ENCODE measurements at regions not wholly inside any gene's neighbourhood (a gene's known extent, or its start where the extent isn't known, plus 50 kb on each side); places are given as distances from the start of the nearest gene placed in this dataset.

DNA sequence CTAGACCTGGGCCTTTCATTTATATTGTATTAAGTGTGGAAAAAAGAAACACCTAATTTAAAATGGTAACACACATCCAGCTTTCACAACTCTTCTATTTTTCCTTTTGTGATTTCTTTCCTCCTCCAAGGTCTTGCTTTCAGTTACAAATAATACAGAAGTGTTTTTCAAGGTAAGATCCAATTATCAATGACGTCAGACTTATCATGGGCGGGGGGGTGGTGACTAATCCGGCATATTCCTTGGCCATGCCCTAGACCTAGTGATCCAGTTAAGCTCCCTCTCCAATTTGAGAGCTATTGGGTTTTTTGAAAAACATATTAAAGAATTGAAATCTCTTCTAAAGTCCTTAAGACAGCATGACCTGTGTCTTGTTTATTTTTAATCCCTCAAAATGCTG is 669.9 kb upstream of the NR5A2 start:
- H3K36me3 ChIP-seq (ENCODE audit: insufficient read depth, low read length): no peaks in the 10 kb centered on the region
- H3K4me3 ChIP-seq (ENCODE audit: low read length): no peak overlapping the region
- H3K9ac ChIP-seq (ENCODE audit: low read depth, low read length): no peak overlapping the region
- no peaks in the 10 kb centered on the region for H3K27me3 ChIP-seq (ENCODE audit: control insufficient read depth, insufficient read depth, low read length)
- no peak overlapping the region for H3K4me2 ChIP-seq (ENCODE audit: low read length)
- no peaks in the 10 kb centered on the region for H3K9me3 ChIP-seq (replicated peaks; ENCODE audit: low read length)
- no peaks in the 10 kb centered on the region for H3K4me1 ChIP-seq (ENCODE audit: control insufficient read depth, insufficient read depth, low read length)

DNA sequence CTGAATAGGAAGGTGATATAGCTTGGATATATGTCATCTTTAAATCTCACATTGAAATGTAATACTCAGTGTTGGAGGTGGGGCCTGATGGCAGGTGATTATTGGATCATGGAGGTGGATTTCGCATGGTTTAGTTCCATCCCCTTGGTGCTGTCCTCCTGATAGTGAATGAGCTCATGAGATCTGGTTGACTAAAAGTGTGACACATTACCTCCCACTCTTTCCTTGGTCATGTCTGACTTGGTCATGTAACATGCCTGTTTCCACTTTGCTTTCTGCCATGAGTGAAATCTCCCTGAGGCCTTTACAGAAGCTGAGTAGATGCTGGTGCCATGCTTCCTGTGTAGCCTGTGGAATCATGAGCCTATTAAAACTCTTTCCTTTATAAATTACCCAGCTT is 664.5 kb upstream of the NR5A2 start:
- Histone ChIP-seq H3K9ac (ENCODE audit: low read depth, low read length) (no peak overlapping the region), H3K4me3 (ENCODE audit: low read length) (no peak overlapping the region), H3K27me3 (ENCODE audit: control insufficient read depth, insufficient read depth, low read length) (no peaks in the 10 kb centered on the region), H3K36me3 (ENCODE audit: insufficient read depth, low read length) (no peaks in the 10 kb centered on the region), H3K4me1 (ENCODE audit: control insufficient read depth, insufficient read depth, low read length) (no peaks in the 10 kb centered on the region), H3K9me3 (replicated peaks; ENCODE audit: low read length) (no peaks in the 10 kb centered on the region), H3K4me2 (ENCODE audit: low read length) (no peak overlapping the region)

DNA sequence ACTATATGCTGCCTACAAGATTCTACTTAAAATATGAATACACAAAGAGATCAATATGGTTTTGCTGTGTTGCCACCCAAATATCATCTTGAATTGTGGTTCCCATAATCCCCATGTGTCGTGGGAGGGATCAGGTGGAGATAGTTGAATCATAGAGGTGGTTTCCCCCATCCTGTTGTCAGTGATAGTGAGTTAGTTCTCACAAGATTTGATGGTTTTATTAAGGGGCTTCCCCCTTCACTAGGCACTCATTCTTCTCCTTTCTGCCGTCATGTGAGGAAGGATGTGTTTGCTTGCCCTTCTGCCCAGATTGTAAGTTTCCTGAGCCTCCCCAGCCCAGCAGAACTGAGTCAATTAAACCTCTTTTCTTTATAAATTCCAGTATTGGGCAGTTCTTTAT is 654.4 kb upstream of the NR5A2 start:
- H3K36me3 ChIP-seq (ENCODE audit: insufficient read depth, low read length): no peaks in the 10 kb centered on the region
- no peaks in the 10 kb centered on the region for H3K9me3 ChIP-seq (replicated peaks; ENCODE audit: low read length)
- no peak overlapping the region for H3K4me3 ChIP-seq (ENCODE audit: low read length)
- H3K4me1 ChIP-seq (ENCODE audit: control insufficient read depth, insufficient read depth, low read length): no peaks in the 10 kb centered on the region
- no peak overlapping the region for H3K4me2 ChIP-seq (ENCODE audit: low read length)
- H3K9ac ChIP-seq (ENCODE audit: low read depth, low read length): no peak overlapping the region
- H3K27me3 ChIP-seq (ENCODE audit: control insufficient read depth, insufficient read depth, low read length): no peaks in the 10 kb centered on the region

DNA sequence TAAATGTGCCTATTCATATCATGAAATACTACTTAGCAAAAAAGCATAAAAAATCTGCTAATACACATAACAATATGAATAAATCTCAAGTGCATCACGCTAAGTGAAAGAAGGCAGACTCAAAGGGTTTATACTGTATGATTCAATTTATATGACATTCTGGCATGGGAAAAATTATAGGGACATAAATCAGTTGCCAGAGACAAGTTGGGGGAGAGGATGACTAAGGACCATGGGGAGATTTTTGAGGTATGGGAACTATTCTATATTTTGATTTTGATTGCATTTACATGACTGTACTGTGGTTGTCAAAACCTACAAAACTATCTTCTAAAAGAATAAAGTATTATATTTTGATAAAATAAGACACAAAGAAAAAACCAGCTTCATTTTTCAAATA is 650.3 kb upstream of the NR5A2 start:
- Histone ChIP-seq H3K4me3 (ENCODE audit: low read length) (no peak overlapping the region), H3K4me1 (ENCODE audit: control insufficient read depth, insufficient read depth, low read length) (no peaks in the 10 kb centered on the region), H3K27me3 (ENCODE audit: control insufficient read depth, insufficient read depth, low read length) (no peaks in the 10 kb centered on the region), H3K36me3 (ENCODE audit: insufficient read depth, low read length) (no peaks in the 10 kb centered on the region), H3K4me2 (ENCODE audit: low read length) (no peak overlapping the region), H3K9ac (ENCODE audit: low read depth, low read length) (no peak overlapping the region), H3K9me3 (replicated peaks; ENCODE audit: low read length) (no peaks in the 10 kb centered on the region)

DNA sequence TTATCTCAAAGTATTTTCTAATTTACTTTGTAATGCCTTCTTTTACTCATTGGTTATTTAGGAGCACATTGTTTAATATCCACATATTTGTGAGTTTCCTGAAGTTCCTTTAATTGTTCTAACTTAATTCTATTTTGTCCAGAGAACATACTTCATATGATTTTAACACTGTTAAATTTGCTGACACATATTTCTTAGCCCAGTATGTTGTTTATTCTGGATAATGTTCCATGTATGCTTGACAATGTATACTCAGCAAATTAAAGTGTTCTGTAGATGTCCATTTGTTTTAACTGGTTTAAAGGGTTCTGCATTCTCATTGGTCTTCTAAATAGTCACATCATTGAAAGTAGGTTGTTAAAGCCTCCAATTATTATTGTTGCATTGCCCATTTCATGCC is 643.7 kb upstream of the NR5A2 start:
- H3K9me3 ChIP-seq (replicated peaks; ENCODE audit: low read length): no peaks in the 10 kb centered on the region
- H3K27me3 ChIP-seq (ENCODE audit: control insufficient read depth, insufficient read depth, low read length): no peaks in the 10 kb centered on the region
- H3K4me2 ChIP-seq (ENCODE audit: low read length): no peak overlapping the region
- H3K4me1 ChIP-seq (ENCODE audit: control insufficient read depth, insufficient read depth, low read length): no peaks in the 10 kb centered on the region
- H3K36me3 ChIP-seq (ENCODE audit: insufficient read depth, low read length): no peaks in the 10 kb centered on the region
- H3K9ac ChIP-seq (ENCODE audit: low read depth, low read length): no peak overlapping the region
- H3K4me3 ChIP-seq (ENCODE audit: low read length): no peak overlapping the region

DNA sequence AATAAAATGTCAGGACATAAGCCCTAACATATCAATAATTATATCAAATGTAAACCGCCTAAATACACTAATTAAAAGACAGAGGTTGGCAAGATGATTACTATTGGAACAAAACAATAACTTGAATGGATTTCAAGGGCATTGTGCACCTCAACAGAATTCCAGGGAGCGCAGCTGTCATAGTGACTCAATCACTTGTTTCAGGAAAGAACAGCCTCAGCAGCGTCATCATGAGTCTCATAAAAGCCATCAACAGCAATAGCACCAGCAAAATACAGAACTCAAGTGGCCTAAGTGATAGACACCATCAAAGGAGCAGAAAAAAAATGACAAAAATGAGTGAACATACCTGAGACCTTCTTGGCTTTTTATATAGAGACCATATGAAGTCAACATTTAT is 632.7 kb upstream of the NR5A2 start:
- H3K4me2 ChIP-seq (ENCODE audit: low read length): no peak overlapping the region
- no peak overlapping the region for H3K4me3 ChIP-seq (ENCODE audit: low read length)
- no peaks in the 10 kb centered on the region for H3K36me3 ChIP-seq (ENCODE audit: insufficient read depth, low read length)
- H3K4me1 ChIP-seq (ENCODE audit: control insufficient read depth, insufficient read depth, low read length): no peaks in the 10 kb centered on the region
- no peak overlapping the region for H3K9ac ChIP-seq (ENCODE audit: low read depth, low read length)
- no peaks in the 10 kb centered on the region for H3K27me3 ChIP-seq (ENCODE audit: control insufficient read depth, insufficient read depth, low read length)
- no peaks in the 10 kb centered on the region for H3K9me3 ChIP-seq (replicated peaks; ENCODE audit: low read length)

DNA sequence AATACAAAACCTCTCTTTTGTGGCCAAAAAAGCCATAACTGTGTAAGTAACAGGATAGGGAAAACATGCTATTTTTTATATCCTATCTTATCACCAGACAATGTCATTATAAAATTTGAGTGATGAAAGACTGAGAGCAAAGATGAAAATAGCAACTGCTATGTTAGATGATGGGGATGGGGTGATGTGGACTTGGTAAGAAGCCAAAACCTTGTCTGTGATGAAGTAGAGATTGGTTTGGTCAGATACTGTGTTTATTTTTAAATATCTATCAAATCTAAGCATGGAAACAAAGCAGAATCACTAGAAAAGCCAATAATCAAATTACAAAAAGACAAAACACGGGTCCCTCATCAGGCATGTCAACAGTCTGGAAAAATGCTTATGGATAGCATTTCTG is 631.1 kb upstream of the NR5A2 start:
- Histone ChIP-seq H3K4me3 (ENCODE audit: low read length) (no peak overlapping the region), H3K9me3 (replicated peaks; ENCODE audit: low read length) (no peaks in the 10 kb centered on the region), H3K36me3 (ENCODE audit: insufficient read depth, low read length) (no peaks in the 10 kb centered on the region), H3K27me3 (ENCODE audit: control insufficient read depth, insufficient read depth, low read length) (no peaks in the 10 kb centered on the region), H3K4me1 (ENCODE audit: control insufficient read depth, insufficient read depth, low read length) (no peaks in the 10 kb centered on the region), H3K4me2 (ENCODE audit: low read length) (no peak overlapping the region), H3K9ac (ENCODE audit: low read depth, low read length) (no peak overlapping the region)

DNA sequence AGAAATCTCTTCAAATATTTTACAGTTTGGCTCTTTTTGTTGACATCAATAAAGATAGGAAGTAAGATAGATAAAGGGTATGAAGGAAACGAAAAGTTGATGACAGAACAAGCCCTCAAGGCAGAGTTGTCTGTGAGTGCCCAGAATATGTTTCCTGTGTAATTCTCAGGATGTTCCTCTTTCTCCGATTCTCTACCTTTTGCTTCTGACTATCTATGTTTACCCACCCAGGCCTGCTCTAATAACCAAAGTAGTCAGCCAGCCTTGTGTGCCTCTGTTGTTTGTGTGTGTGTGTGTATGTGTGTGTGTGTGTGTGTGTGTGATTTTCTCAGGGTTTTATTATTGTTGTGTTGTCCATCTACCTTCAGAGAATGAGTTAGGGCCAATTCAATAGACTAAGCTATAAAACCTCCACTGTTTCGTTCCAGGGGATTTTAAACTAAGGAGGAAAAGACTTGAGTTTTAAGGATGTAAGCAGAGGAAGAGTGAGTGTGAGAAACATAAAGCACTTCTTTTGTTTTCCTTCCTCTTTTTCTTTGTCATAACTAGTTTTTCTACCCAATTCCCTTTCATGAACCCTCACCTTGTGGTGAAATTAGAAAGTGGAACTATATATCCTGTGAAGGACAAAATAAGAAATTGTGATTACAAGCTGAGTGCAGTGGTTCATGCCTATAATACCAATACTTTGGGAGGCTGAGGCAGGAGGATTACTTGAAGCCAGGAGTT is 627.4 kb upstream of the NR5A2 start:
- Histone ChIP-seq H3K27me3 (ENCODE audit: control insufficient read depth, insufficient read depth, low read length) (no peaks in the 10 kb centered on the region), H3K4me2 (ENCODE audit: low read length) (no peak overlapping the region), H3K36me3 (ENCODE audit: insufficient read depth, low read length) (no peaks in the 10 kb centered on the region), H3K4me3 (ENCODE audit: low read length) (no peak overlapping the region), H3K4me1 (ENCODE audit: control insufficient read depth, insufficient read depth, low read length) (peaks cover 10% of the 10 kb centered on the region), H3K9me3 (replicated peaks; ENCODE audit: low read length) (no peaks in the 10 kb centered on the region), H3K9ac (ENCODE audit: low read depth, low read length) (no peak overlapping the region)

DNA sequence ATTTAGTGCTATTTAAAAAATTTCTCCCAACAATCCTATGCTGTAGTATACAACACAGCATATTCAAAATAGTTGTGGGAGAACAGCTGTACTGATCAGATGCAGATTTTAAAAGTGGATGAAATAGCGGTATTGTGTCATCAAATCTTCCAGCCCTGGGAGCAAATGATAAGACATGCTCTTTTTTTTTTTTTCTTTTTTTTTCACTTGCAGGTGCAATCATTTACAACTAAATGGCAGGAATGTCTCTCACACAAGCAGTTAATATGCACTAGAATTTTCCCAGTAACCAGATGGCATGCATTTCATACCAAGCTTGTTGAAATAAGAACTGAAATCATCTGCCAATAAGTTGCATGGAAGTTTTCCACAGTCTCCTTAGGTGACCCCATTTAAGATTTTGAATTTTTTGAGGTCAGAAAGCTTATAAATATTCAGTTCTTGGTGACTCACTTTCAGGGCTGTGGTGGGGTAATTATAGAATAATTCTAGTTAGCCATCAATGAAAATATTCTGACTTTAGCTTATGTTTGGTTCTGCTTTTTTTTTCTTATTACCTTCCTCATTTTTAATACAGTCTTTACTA is 623.9 kb upstream of the NR5A2 start:
- Histone ChIP-seq H3K4me1 (ENCODE audit: control insufficient read depth, insufficient read depth, low read length) (peaks cover 10% of the 10 kb centered on the region), H3K36me3 (ENCODE audit: insufficient read depth, low read length) (no peaks in the 10 kb centered on the region), H3K9me3 (replicated peaks; ENCODE audit: low read length) (no peaks in the 10 kb centered on the region), H3K27me3 (ENCODE audit: control insufficient read depth, insufficient read depth, low read length) (no peaks in the 10 kb centered on the region), H3K4me2 (ENCODE audit: low read length) (no peak overlapping the region), H3K4me3 (ENCODE audit: low read length) (no peak overlapping the region), H3K9ac (ENCODE audit: low read depth, low read length) (no peak overlapping the region)

DNA sequence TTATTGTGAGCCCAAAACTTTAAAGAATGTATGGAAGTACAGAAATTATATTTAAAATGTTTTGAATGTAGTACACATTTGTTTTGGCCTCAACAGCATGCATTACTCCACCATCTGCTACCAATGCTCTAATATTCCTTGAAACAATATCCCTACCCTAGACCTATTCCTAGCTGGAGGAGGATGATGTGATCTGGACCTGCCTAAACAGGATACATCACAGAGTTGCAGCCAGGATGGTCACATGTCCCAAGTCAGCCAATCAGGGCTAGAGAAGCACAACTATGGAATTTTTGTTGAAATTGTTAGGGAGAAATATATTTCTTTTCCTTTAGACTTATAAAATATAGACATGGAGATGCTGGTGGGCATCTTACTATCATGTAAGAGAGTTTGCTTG is 623.3 kb upstream of the NR5A2 start:
- H3K36me3 ChIP-seq (ENCODE audit: insufficient read depth, low read length): no peaks in the 10 kb centered on the region
- H3K9ac ChIP-seq (ENCODE audit: low read depth, low read length): no peak overlapping the region
- no peaks in the 10 kb centered on the region for H3K9me3 ChIP-seq (replicated peaks; ENCODE audit: low read length)
- H3K4me1 ChIP-seq (ENCODE audit: control insufficient read depth, insufficient read depth, low read length): peaks cover 10% of the 10 kb centered on the region
- H3K27me3 ChIP-seq (ENCODE audit: control insufficient read depth, insufficient read depth, low read length): no peaks in the 10 kb centered on the region
- no peak overlapping the region for H3K4me3 ChIP-seq (ENCODE audit: low read length)
- H3K4me2 ChIP-seq (ENCODE audit: low read length): no peak overlapping the region

DNA sequence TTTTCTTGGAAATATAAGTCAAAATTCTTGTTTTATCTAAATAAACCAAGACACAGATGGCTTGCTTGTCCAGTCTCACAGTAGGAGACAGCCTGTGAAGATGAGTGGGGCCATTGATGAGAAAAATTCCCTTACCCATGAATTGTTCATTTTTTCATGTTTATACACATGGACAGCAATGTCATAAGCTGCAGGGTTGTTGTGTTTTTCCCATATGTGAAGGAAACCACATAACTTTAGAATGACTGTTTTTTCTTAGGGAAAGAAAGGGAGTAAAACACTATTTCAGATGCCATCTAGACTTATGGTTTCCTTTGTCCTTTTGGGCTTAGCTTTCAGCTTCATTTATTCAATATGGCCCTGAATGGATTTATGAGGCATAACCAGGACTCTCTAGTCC is 622.5 kb upstream of the NR5A2 start:
- H3K27me3 ChIP-seq (ENCODE audit: control insufficient read depth, insufficient read depth, low read length): no peaks in the 10 kb centered on the region
- H3K9me3 ChIP-seq (replicated peaks; ENCODE audit: low read length): no peaks in the 10 kb centered on the region
- H3K36me3 ChIP-seq (ENCODE audit: insufficient read depth, low read length): no peaks in the 10 kb centered on the region
- H3K4me2 ChIP-seq (ENCODE audit: low read length): no peak overlapping the region
- H3K9ac ChIP-seq (ENCODE audit: low read depth, low read length): no peak overlapping the region
- no peak overlapping the region for H3K4me3 ChIP-seq (ENCODE audit: low read length)
- H3K4me1 ChIP-seq (ENCODE audit: control insufficient read depth, insufficient read depth, low read length): peaks cover 10% of the 10 kb centered on the region

DNA sequence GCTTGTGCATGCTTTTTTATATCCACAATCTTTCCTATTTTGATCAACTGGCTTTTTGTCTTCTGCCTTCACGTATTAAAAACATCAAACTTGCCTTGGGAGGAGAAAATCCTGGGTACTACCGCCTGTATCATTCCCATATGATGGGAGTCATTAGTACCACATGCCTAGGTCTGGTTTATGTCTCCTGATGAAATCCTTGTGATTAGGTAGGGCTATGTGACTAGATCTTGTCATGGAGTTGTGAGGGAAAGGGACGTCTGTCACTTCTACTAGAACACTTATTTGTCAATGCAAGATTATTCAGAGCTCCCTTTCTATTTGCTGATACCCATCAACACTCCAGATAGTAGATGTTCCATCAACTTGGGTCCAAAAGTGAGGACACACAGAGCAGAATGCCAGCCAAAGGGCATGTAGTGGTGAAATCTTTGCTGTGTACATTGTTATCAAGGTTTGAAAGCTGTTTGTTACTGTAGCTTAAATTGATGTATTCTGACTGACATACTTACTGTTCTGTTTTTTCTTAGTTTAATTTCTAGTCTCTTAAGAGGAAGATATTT is 621.8 kb upstream of the NR5A2 start:
- no peak overlapping the region for H3K9ac ChIP-seq (ENCODE audit: low read depth, low read length)
- peaks cover 10% of the 10 kb centered on the region for H3K4me1 ChIP-seq (ENCODE audit: control insufficient read depth, insufficient read depth, low read length)
- no peaks in the 10 kb centered on the region for H3K9me3 ChIP-seq (replicated peaks; ENCODE audit: low read length)
- H3K36me3 ChIP-seq (ENCODE audit: insufficient read depth, low read length): no peaks in the 10 kb centered on the region
- H3K4me2 ChIP-seq (ENCODE audit: low read length): no peak overlapping the region
- H3K4me3 ChIP-seq (ENCODE audit: low read length): no peak overlapping the region
- no peaks in the 10 kb centered on the region for H3K27me3 ChIP-seq (ENCODE audit: control insufficient read depth, insufficient read depth, low read length)

All from skeletal muscle satellite cell (primary cell).